ENCODE measurements at regions not wholly inside any gene's neighbourhood (a gene's known extent, or its start where the extent isn't known, plus 50 kb on each side); places are given as distances from the start of the nearest gene placed in this dataset.

DNA sequence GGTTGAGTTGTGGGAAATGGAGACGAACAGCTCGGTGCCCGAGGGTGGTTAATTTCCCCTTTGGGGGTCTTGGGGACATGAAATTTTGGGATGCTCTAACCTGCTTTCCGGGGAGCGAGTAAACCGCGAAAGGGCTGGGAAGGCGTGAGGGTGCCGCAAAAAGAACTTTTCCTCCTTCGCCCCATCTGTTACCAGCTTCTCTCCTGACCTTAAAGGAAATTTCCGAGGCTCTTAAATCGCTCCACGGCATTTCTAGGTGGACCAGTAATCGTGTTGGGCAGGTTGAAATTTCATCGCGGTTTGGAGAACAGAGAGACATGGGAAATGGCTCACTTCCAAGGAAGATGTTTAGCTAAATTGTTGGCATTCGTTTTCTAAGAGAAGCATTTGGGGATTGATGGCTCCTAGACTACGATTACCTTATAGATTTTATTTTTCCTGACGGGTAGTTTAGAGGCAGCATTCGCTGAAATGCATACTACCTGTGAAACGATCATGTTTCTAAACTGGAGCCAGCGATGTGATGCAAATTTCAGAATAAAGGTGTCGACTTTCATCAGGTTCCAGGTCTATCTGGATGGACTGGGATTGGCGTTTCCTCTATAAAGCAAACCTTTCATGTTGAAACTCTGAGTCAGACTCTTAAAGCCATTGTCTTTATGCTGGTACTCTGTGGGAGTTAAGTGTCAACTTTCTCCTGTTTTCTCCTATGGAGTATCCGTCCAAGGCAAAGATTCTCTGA is 414.5 kb downstream of the PCNX1 start:
- Histone ChIP-seq H3K4me1 (ENCODE audit: control insufficient read depth in 1 of 2, low read depth in 2 of 2) (peaks cover 17 to 22% of the 10 kb centered on the region in 2 donors), H3K36me3 (no peaks in the 10 kb centered on the region), H3K27ac (peak overlapping the region; percentile 97 to 99), H3K4me3 (peak overlapping the region; percentile 97), H3K9me3 (no peaks in the 10 kb centered on the region), H3K27me3 (replicated peaks; ENCODE audit: insufficient read depth) (no peaks in the 10 kb centered on the region)
- TF ChIP-seq CTCF (IDR thresholded peaks at IDR 0.05) = no peak
- no peak for ATAC-seq (ENCODE audit: insufficient number of reproducible peaks, low FRiP score, low read depth)
- DNase-seq (ENCODE audit: low spot score) = no peak

GRCh38 chr14:71322655-71323250 is 415.5 kb downstream of the PCNX1 start:
- Histone ChIP-seq H3K27me3 (replicated peaks; ENCODE audit: insufficient read depth) (no peaks in the 10 kb centered on the region), H3K27ac (peak overlapping the region in 1 of 2 donors; percentile 99), H3K4me1 (ENCODE audit: control insufficient read depth in 1 of 2, low read depth in 2 of 2) (peaks cover 19 to 25% of the 10 kb centered on the region in 2 donors), H3K36me3 (no peaks in the 10 kb centered on the region), H3K9me3 (no peaks in the 10 kb centered on the region), H3K4me3 (peak overlapping the region; percentile 97)
- TF ChIP-seq CTCF (IDR thresholded peaks at IDR 0.05) = peak; percentile 54
- no peak for DNase-seq (ENCODE audit: low spot score)
- no peak for ATAC-seq (ENCODE audit: insufficient number of reproducible peaks, low FRiP score, low read depth)

- Histone ChIP-seq H3K4me1 (ENCODE audit: control insufficient read depth in 1 of 2, low read depth in 2 of 2) (peaks cover 25 to 29% of the 10 kb centered on the region in 2 donors), H3K9me3 (no peaks in the 10 kb centered on the region), H3K27me3 (replicated peaks; ENCODE audit: insufficient read depth) (no peaks in the 10 kb centered on the region), H3K27ac (no peak overlapping the region), H3K4me3 (no peak overlapping the region), H3K36me3 (no peaks in the 10 kb centered on the region)
- no peak for ATAC-seq (ENCODE audit: insufficient number of reproducible peaks, low FRiP score, low read depth)
- no peak for TF ChIP-seq CTCF (IDR thresholded peaks at IDR 0.05)
- no peak for DNase-seq (ENCODE audit: low spot score)
These were observed 417.6 kb downstream of the PCNX1 start for GRCh38 chr14:71324767-71325272.

- DNase-seq (ENCODE audit: low spot score) (no peak), ATAC-seq (ENCODE audit: insufficient number of reproducible peaks, low FRiP score, low read depth) (no peak)
- Histone ChIP-seq H3K36me3 (no peaks in the 10 kb centered on the region), H3K9me3 (no peaks in the 10 kb centered on the region), H3K4me3 (no peak overlapping the region), H3K27ac (no peak overlapping the region), H3K4me1 (ENCODE audit: control insufficient read depth in 1 of 2, low read depth in 2 of 2) (peaks cover 20 to 30% of the 10 kb centered on the region in 2 donors), H3K27me3 (replicated peaks; ENCODE audit: insufficient read depth) (no peaks in the 10 kb centered on the region)
- TF ChIP-seq CTCF (IDR thresholded peaks at IDR 0.05) = no peak
These were observed 420.4 kb downstream of the PCNX1 start for GRCh38 chr14:71327691-71328090.

- H3K9me3 ChIP-seq = no peaks in the 10 kb centered on the region
- ATAC-seq (ENCODE audit: insufficient number of reproducible peaks, low FRiP score, low read depth) (no peak), DNase-seq (ENCODE audit: low spot score) (no peak)
- H3K4me1 ChIP-seq (ENCODE audit: control insufficient read depth in 1 of 2, low read depth in 2 of 2) = peaks cover 15 to 25% of the 10 kb centered on the region in 2 donors
- H3K36me3 ChIP-seq = no peaks in the 10 kb centered on the region
- no peaks in the 10 kb centered on the region for H3K27me3 ChIP-seq (replicated peaks; ENCODE audit: insufficient read depth)
- H3K4me3 ChIP-seq = no peak overlapping the region
- H3K27ac ChIP-seq = no peak overlapping the region
- TF ChIP-seq CTCF (IDR thresholded peaks at IDR 0.05) = no peak
These were observed 420.9 kb downstream of the PCNX1 start for GRCh38 chr14:71328183-71328582.
